Neuronal stem cell (in vitro differentiated cells): ENCODE measurements at regions not wholly inside any gene's neighbourhood (a gene's known extent, or its start where the extent isn't known, plus 50 kb on each side); places are given as distances from the start of the nearest gene placed in this dataset.

Experiments used
- DNase-seq: peaks from one replicate; pipeline ENCODE4 v3.0.0-alpha.2; 2013; ENCODE audit warnings: low spot score
- H2AFZ ChIP-seq: one replicate; pipeline ENCODE4 v1.6.1; 2013; ENCODE audit warnings: mild to moderate bottlenecking, low read length, inconsistent platforms
- H2AK5ac ChIP-seq: 2 replicates; pipeline ENCODE4 v1.6.1; 2013; ENCODE audit warnings: low read depth, mild to moderate bottlenecking, inconsistent platforms, low read length, moderate library complexity, mixed read lengths
- H2BK120ac ChIP-seq: 2 replicates; pipeline ENCODE4 v1.6.1; 2013; ENCODE audit warnings: low read depth, mild to moderate bottlenecking, inconsistent platforms, low read length, moderate library complexity, mixed read lengths
- H2BK12ac ChIP-seq: one replicate; pipeline ENCODE4 v1.6.1; 2013; ENCODE audit warnings: low read length, inconsistent platforms
- H2BK15ac ChIP-seq: 2 replicates; pipeline ENCODE4 v1.6.1; 2013; ENCODE audit warnings: mild to moderate bottlenecking, low read length, inconsistent platforms, mixed read lengths
- H2BK5ac ChIP-seq: one replicate; pipeline ENCODE4 v1.6.1; 2013; ENCODE audit warnings: inconsistent platforms, mild to moderate bottlenecking, low read length, moderate library complexity
- H3K14ac ChIP-seq: one replicate; pipeline ENCODE4 v1.6.1; 2013; ENCODE audit warnings: low read length, inconsistent platforms
- H3K18ac ChIP-seq: 2 replicates; pipeline ENCODE4 v1.6.1; 2013; ENCODE audit warnings: low read length, inconsistent platforms
- H3K23ac ChIP-seq: 2 replicates; pipeline ENCODE4 v1.6.1; 2013; ENCODE audit warnings: low read depth, mild to moderate bottlenecking, mixed read lengths, low read length, inconsistent platforms; ENCODE audit not compliant: poor library complexity
- H3K27ac ChIP-seq: replicated peaks from 3 replicates; pipeline ENCODE4 v1.5.1; 2013; ENCODE audit warnings: low read length, inconsistent platforms
- H3K27me3 ChIP-seq, 3 experiments: 2 replicates each; pipeline ENCODE4 v1.6.1; 2013; ENCODE audit warnings: low read length in 3 of 3, mild to moderate bottlenecking in 2 of 3, inconsistent platforms in 1 of 3, low read depth in 1 of 3, mixed read lengths in 1 of 3, moderate library complexity in 1 of 3; ENCODE audit not compliant: control insufficient read depth in 3 of 3, insufficient read depth in 3 of 3
- H3K36me3 ChIP-seq, 2 donors: replicated peaks in 1 of 2; 2 replicates each; pipeline ENCODE4 v1.6.1; 2013; ENCODE audit warnings: low read length in 2 of 2; ENCODE audit not compliant: control insufficient read depth in 2 of 2, insufficient read depth in 2 of 2
- H3K4ac ChIP-seq: 2 replicates; pipeline ENCODE4 v1.6.1; 2013; ENCODE audit warnings: inconsistent platforms, mild to moderate bottlenecking, low read length, moderate library complexity
- H3K4me1 ChIP-seq, 2 donors: 1 replicate in 1 of 2; 2 replicates in 1 of 2; pipeline ENCODE4 v1.6.1; 2013; ENCODE audit warnings: low read length in 2 of 2, low read depth in 1 of 2; ENCODE audit not compliant: control insufficient read depth in 2 of 2, insufficient read depth in 1 of 2
- H3K4me2 ChIP-seq: one replicate; pipeline ENCODE4 v1.6.1; 2013; ENCODE audit warnings: mild to moderate bottlenecking, low read length, inconsistent platforms; ENCODE audit not compliant: insufficient read depth, poor library complexity, severe bottlenecking
- H3K4me3 ChIP-seq, 2 donors: 2 replicates each; pipeline ENCODE4 v1.5.1; 2013; ENCODE audit warnings: low read length in 2 of 2, mild to moderate bottlenecking in 2 of 2, inconsistent platforms in 1 of 2, moderate library complexity in 1 of 2
- H3K79me1 ChIP-seq: one replicate; pipeline ENCODE4 v1.6.1; 2013; ENCODE audit warnings: low read depth, mild to moderate bottlenecking, inconsistent platforms, low read length, moderate library complexity
- H3K9ac ChIP-seq: one replicate; pipeline ENCODE4 v1.6.1; 2013; ENCODE audit warnings: mild to moderate bottlenecking, low read depth, low read length, inconsistent platforms; ENCODE audit not compliant: poor library complexity
- H3K9me3 ChIP-seq, 2 donors: replicated peaks in 1 of 2; 2 replicates each; pipeline versions ENCODE3 to v1.6.1; 2013; ENCODE audit warnings: low read length in 2 of 2, mild to moderate bottlenecking in 2 of 2, inconsistent platforms in 1 of 2, low read depth in 1 of 2, mixed read lengths in 1 of 2, moderate library complexity in 1 of 2; ENCODE audit not compliant: control insufficient read depth in 2 of 2, insufficient read depth in 1 of 2
- H4K8ac ChIP-seq: one replicate; pipeline ENCODE4 v1.6.1; 2013; ENCODE audit warnings: low read depth, mild to moderate bottlenecking, inconsistent platforms, low read length, moderate library complexity
- H4K91ac ChIP-seq: one replicate; pipeline ENCODE4 v1.6.1; 2013; ENCODE audit warnings: low read length, low read depth, mild to moderate bottlenecking, inconsistent platforms; ENCODE audit not compliant: poor library complexity
- WGBS, 2 donors: extraction: QIAGEN DNeasy Blood & Tissue Kit; methylation state at CpG; one replicate each; pipeline ENCODE4 v1.1.7; 2013; ENCODE audit warnings: missing lambda C conversion rate in 2 of 2, mixed read lengths in 1 of 2; ENCODE audit not compliant: insufficient read length in 2 of 2, insufficient replicate concordance in 1 of 2; ENCODE audit errors: extremely low coverage in 2 of 2; 5-methylcytosine and 5-hydroxymethylcytosine counted together

DNA sequence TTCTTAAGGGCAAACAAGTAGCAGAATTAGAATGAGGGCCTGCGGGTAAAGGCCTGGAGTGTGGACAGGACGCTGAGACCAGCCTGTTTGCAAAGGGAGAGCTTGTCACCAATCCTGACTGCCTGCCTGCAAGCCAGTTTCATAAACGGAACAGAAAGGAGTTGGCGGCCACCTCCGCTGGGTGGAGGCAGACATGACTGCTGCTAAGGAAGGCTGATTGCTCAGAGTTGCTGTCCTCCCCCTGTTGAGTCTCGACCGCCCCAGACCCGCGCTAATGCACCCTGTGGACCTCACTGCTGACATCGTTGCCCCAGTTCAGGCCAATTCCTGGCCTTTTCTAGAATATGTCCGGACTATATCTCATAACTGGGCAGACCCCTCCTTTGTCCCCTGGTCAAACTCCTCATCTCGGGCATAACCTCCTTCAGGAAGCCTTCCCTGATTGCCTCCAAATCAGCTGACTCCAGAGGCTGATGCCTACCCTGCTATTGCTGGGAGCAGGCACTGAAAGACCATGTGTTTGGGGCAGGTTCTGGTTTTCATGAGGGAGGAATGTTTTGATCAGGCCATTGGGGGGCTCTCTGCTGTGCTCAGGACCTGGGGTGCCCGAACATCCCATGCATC lies 153.0 kb upstream of the CIBAR2 start:
- Histone ChIP-seq H3K23ac (no peak overlapping the region), H3K36me3 (no peaks in the 10 kb centered on the region), H3K4ac (no peak overlapping the region), H2AFZ (no peak overlapping the region), H3K27me3 (no peaks in the 10 kb centered on the region), H2BK120ac (no peak overlapping the region), H4K91ac (no peak overlapping the region), H3K79me1 (no peaks in the 10 kb centered on the region), H3K9ac (peak overlapping the region; percentile 1), H3K18ac (peak overlapping the region; percentile 86), H2BK12ac (no peak overlapping the region), H2AK5ac (peak overlapping the region; percentile 81), H3K9me3 (peaks cover 0 to 2% of the 10 kb centered on the region in 2 donors), H3K4me2 (no peak overlapping the region), H3K4me3 (no peak overlapping the region), H3K14ac (no peak overlapping the region), H3K27ac (no peak overlapping the region), H2BK5ac (no peak overlapping the region), H2BK15ac (peak overlapping the region; percentile 44), H3K4me1 (peaks cover 0 to 28% of the 10 kb centered on the region in 2 donors), H4K8ac (no peak overlapping the region)
- DNase-seq: no peak
- no CpG with 5 or more reads among the region's 13 CpGs for WGBS, 2 donors

DNA sequence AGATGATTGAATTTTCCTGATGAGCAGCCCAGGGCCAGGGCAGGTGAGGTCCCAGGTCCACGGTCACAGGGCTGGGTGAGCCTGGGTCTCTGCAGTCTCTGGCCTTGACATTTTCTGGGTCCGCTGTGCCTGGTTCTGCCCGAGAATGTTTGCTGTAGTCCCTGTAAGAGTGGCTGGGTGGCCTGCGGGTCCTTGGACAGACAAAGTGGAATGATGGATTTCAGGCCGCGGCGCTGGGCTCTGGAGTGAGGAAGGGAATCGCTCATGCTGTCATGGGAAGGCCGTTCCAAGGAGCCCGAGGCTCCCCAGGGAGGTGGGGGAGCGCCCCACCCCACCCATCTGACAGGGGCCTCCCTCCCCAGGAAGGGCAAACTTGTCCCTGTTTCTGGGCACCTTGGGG lies 153.5 kb upstream of the CIBAR2 start:
- Histone ChIP-seq H3K27ac (no peak overlapping the region), H3K36me3 (no peaks in the 10 kb centered on the region), H2BK12ac (no peak overlapping the region), H2AK5ac (peak overlapping the region; percentile 81), H3K18ac (peak overlapping the region; percentile 86), H3K4me2 (no peak overlapping the region), H4K8ac (no peak overlapping the region), H4K91ac (no peak overlapping the region), H2BK5ac (no peak overlapping the region), H3K4me1 (peaks cover 0 to 31% of the 10 kb centered on the region in 2 donors), H3K27me3 (no peaks in the 10 kb centered on the region), H3K23ac (no peak overlapping the region), H3K79me1 (no peaks in the 10 kb centered on the region), H3K4me3 (no peak overlapping the region), H3K14ac (no peak overlapping the region), H3K9ac (no peak overlapping the region), H2BK120ac (no peak overlapping the region), H3K9me3 (peaks cover 0 to 2% of the 10 kb centered on the region in 2 donors), H2AFZ (no peak overlapping the region), H3K4ac (no peak overlapping the region), H2BK15ac (peak overlapping the region; percentile 44)
- WGBS, 2 donors: no CpG with 5 or more reads among the region's 11 CpGs
- DNase-seq: no peak

DNA sequence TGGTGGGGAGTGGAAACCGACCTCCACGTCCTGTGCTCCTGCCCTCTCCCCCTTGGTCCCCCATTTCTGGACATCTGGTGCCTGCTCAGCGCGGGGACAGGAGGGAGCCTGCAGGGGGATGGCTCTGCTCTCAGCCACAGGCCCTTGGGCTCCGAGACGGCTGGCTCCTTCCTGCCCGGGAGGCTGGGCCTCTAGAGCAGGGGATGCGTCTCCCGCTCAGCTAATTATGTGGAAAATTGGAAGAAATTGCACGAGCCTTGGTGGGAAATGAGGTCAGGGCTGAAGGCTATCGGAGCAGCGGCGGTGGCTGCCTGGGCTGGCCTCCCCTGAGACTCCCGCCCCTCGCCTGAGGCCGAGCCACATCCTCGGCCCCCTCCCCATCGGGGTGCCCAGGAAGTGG lies 154.6 kb upstream of the CIBAR2 start:
- H3K27ac ChIP-seq: no peak overlapping the region
- no CpG with 5 or more reads among the region's 18 CpGs for WGBS, 2 donors

DNA sequence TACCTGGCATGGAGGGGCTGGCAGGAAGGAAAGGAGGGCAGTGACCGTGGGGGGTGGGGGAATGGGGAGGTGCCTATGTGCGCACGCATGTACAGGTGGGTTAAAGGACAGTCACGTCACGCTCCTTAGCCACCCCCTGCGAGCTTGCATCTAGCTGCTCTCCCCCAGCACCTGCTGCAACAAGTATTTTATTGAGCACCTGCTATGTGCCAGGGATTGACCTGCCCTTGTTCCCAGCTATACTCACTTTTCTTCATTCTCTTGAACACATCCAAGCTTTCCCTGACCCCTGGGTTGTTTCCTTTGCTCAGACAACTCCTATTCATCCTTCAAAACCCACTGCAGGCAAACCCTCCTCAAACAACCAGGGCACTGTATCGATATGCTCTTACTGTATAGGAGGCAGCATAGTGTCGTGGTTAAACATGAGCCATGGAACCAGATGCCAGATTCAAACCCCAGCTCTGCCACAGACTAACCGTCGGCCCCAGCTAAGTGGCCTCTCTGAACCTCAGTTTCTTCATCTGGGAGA lies 155.2 kb upstream of the CIBAR2 start:
- no peak overlapping the region for H2AFZ ChIP-seq
- no peak overlapping the region for H3K4ac ChIP-seq
- no peak overlapping the region for H3K18ac ChIP-seq
- no peak overlapping the region for H2BK15ac ChIP-seq
- H3K27me3 ChIP-seq: no peaks in the 10 kb centered on the region
- no CpG with 5 or more reads among the region's 10 CpGs for WGBS, 2 donors
- H3K79me1 ChIP-seq: no peaks in the 10 kb centered on the region
- no peak overlapping the region for H3K27ac ChIP-seq
- H4K91ac ChIP-seq: no peak overlapping the region
- H2BK12ac ChIP-seq: no peak overlapping the region
- peaks cover 0 to 34% of the 10 kb centered on the region in 2 donors for H3K4me1 ChIP-seq
- H2BK5ac ChIP-seq: no peak overlapping the region
- H3K9ac ChIP-seq: no peak overlapping the region
- H3K14ac ChIP-seq: no peak overlapping the region
- peaks cover 0 to 2% of the 10 kb centered on the region in 2 donors for H3K9me3 ChIP-seq
- DNase-seq: no peak
- no peak overlapping the region for H3K4me2 ChIP-seq
- no peaks in the 10 kb centered on the region for H3K36me3 ChIP-seq
- no peak overlapping the region for H2AK5ac ChIP-seq
- H3K4me3 ChIP-seq: no peak overlapping the region
- H4K8ac ChIP-seq: no peak overlapping the region
- H2BK120ac ChIP-seq: no peak overlapping the region
- H3K23ac ChIP-seq: no peak overlapping the region

More for the DNA sequence above, 154.6 kb upstream of the CIBAR2 start:
- peak overlapping the region; percentile 68 for H2AK5ac ChIP-seq
- H3K4ac ChIP-seq: no peak overlapping the region
- no peak overlapping the region for H3K4me3 ChIP-seq
- no peak overlapping the region for H2BK120ac ChIP-seq
- H3K4me1 ChIP-seq: peaks cover 0 to 35% of the 10 kb centered on the region in 2 donors
- peak overlapping the region; percentile 86 for H3K18ac ChIP-seq
- H3K23ac ChIP-seq: no peak overlapping the region
- H3K9ac ChIP-seq: no peak overlapping the region
- no peak overlapping the region for H2BK12ac ChIP-seq
- H3K79me1 ChIP-seq: no peaks in the 10 kb centered on the region
- no peak overlapping the region for H3K4me2 ChIP-seq
- no peak overlapping the region for H4K8ac ChIP-seq
- no peak overlapping the region for H4K91ac ChIP-seq
- H3K9me3 ChIP-seq: peaks cover 0 to 2% of the 10 kb centered on the region in 2 donors
- H2BK5ac ChIP-seq: no peak overlapping the region
- H3K27me3 ChIP-seq: no peaks in the 10 kb centered on the region
- H2AFZ ChIP-seq: no peak overlapping the region
- H3K14ac ChIP-seq: peak overlapping the region; percentile 17
- H3K36me3 ChIP-seq: no peaks in the 10 kb centered on the region
- no peak overlapping the region for H2BK15ac ChIP-seq
- DNase-seq: no peak
